A673 (cell line): ENCODE measurements at regions not wholly inside any gene's neighbourhood (a gene's known extent, or its start where the extent isn't known, plus 50 kb on each side); places are given as distances from the start of the nearest gene placed in this dataset.

Experiments
- CTCF ChIP-seq: fragments of 300-800, 200-600 bp; sonication (generic); conservative IDR thresholded peaks from 2 replicates; pipeline ENCODE4 v1.5.1; 2017; ENCODE audit warnings: low read depth, mild to moderate bottlenecking, antibody characterized with exemption, low read length, moderate library complexity, mixed read lengths
- EZH2 ChIP-seq: fragments of 200-600 bp; sonication (generic); IDR thresholded peaks from 2 replicates; pipeline ENCODE4 v1.6.1; 2017; ENCODE audit warnings: borderline replicate concordance, low read depth, mild to moderate bottlenecking, mixed read lengths, antibody characterized with exemption, low read length; ENCODE audit not compliant: poor library complexity, severe bottlenecking

GRCh38 chr9:80932181-80932580, 757.2 kb downstream of the TLE1 start:
- no peak for TF ChIP-seq CTCF
- TF ChIP-seq EZH2, result no peak
